Stimulated activated CD4-positive, alpha-beta T cell treated with anti-CD3 and anti-CD28 coated beads, Interleukin-2, amount 100 ng/mL, for 4 hours (primary cell): ENCODE measurements at regions not wholly inside any gene's neighbourhood (a gene's known extent, or its start where the extent isn't known, plus 50 kb on each side); places are given as distances from the start of the nearest gene placed in this dataset.

Experiments
- DNase-seq: peaks from one replicate; pipeline ENCODE4 v3.0.0-alpha.2; 2020; ENCODE audit warnings: low read depth

GRCh38 chr3:127399154-127399553 is 111.3 kb upstream of the PRR20G start:
- no peak for DNase-seq

- no peak for DNase-seq
These were observed 108.6 kb upstream of the PRR20G start for GRCh38 chr3:127396473-127396872.

- no peak for DNase-seq
These were observed 108.0 kb upstream of the PRR20G start for GRCh38 chr3:127395663-127396355.

GRCh38 chr3:127394984-127395662 is 107.3 kb upstream of the PRR20G start:
- no peak for DNase-seq

GRCh38 chr3:127394031-127394430 is 106.2 kb upstream of the PRR20G start:
- no peak for DNase-seq

GRCh38 chr3:127393131-127393820 is 105.4 kb upstream of the PRR20G start:
- no peak for DNase-seq

GRCh38 chr3:127392156-127392490 is 104.3 kb upstream of the PRR20G start:
- no peak for DNase-seq

GRCh38 chr3:127391436-127392155 is 103.8 kb upstream of the PRR20G start:
- no peak for DNase-seq

GRCh38 chr3:127390365-127391025 is 102.6 kb upstream of the PRR20G start:
- DNase-seq, result no peak

- no peak for DNase-seq
These were observed 102.1 kb upstream of the PRR20G start for GRCh38 chr3:127389913-127390312.

GRCh38 chr3:127389420-127389819 is 101.6 kb upstream of the PRR20G start:
- DNase-seq, result no peak

- DNase-seq, result no peak
These were observed 100.6 kb upstream of the PRR20G start for GRCh38 chr3:127388427-127388826.

- no peak for DNase-seq
These were observed 99.8 kb upstream of the PRR20G start for GRCh38 chr3:127387556-127388153.

- DNase-seq, result no peak
These were observed 99.3 kb upstream of the PRR20G start for GRCh38 chr3:127387119-127387518.

- DNase-seq, result no peak
These were observed 98.6 kb upstream of the PRR20G start for GRCh38 chr3:127386490-127386889.

GRCh38 chr3:127385540-127385870 is 97.7 kb upstream of the PRR20G start:
- DNase-seq, result no peak

GRCh38 chr3:127384717-127385539 is 97.1 kb upstream of the PRR20G start:
- DNase-seq, result no peak

- DNase-seq, result no peak
These were observed 95.9 kb upstream of the PRR20G start for GRCh38 chr3:127383656-127384179.

GRCh38 chr3:127377801-127378655 is 90.2 kb upstream of the PRR20G start:
- DNase-seq, result no peak
